Effector memory CD4-positive, alpha-beta T cell (primary cell): ENCODE measurements at regions not wholly inside any gene's neighbourhood (a gene's known extent, or its start where the extent isn't known, plus 50 kb on each side); places are given as distances from the start of the nearest gene placed in this dataset.

Source experiments
- DNase-seq, 3 donors: peaks; one replicate each; pipeline ENCODE4 v3.0.0-alpha.2; 2020
- H3K27ac ChIP-seq: 2 replicates; pipeline ENCODE4 v1.7.0; 2013; ENCODE audit warnings: mild to moderate bottlenecking, low read length, moderate library complexity; ENCODE audit not compliant: insufficient read depth, poor library complexity, severe bottlenecking
- H3K27me3 ChIP-seq: replicated peaks from 2 replicates; pipeline ENCODE4 v1.7.0; 2013; ENCODE audit warnings: mild to moderate bottlenecking, low read length; ENCODE audit not compliant: insufficient read depth, control insufficient read depth, poor library complexity, severe bottlenecking
- H3K36me3 ChIP-seq: 2 replicates; pipeline ENCODE4 v1.7.0; 2013; ENCODE audit warnings: mild to moderate bottlenecking, low read length, moderate library complexity; ENCODE audit not compliant: control insufficient read depth, insufficient read depth
- H3K4me1 ChIP-seq: 2 replicates; pipeline ENCODE4 v1.7.0; 2013; ENCODE audit warnings: low read length, mild to moderate bottlenecking; ENCODE audit not compliant: control insufficient read depth, insufficient read depth, poor library complexity, severe bottlenecking
- H3K4me3 ChIP-seq: 2 replicates; pipeline ENCODE4 v1.7.0; 2013; ENCODE audit warnings: low read length, low read depth, mild to moderate bottlenecking; ENCODE audit not compliant: insufficient read depth, poor library complexity, severe bottlenecking
- H3K9me3 ChIP-seq: 2 replicates; pipeline ENCODE4 v1.7.0; 2013; ENCODE audit warnings: mild to moderate bottlenecking, low read length, moderate library complexity; ENCODE audit not compliant: control insufficient read depth

DNA sequence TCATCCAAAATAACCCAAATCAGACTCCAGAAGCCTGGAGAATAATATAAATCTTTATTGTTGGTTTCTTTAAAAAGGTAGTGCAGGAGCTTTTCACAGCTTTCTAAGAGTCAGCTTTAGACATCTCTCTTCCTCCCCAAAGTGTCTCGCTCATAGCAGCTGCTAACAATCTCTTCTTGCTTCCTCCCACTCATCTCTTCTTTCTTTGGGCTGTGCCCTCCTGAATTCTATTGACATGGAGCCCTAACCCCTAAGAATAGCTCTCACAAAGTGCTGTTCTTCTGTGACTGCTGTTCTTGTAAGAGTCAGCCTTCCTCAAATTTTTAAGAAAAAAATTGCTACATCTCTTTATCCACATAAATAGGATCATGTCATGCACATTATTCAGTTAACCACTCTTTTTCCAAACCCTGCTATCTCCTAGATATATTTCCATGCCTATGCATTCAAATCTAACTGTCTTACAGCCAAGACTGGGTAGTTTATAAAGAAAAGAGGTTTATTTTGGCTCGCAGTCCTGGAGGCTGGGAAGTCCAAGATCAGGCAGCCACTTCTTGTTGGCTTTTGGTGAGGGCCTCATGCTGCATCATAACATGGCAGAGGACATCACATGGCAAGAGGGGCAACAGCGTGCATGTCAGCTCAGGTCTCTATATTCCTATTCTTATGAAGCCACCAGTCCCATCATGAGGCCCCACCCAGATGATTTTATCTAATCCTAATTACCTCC, 301.0 kb upstream of the POU3F1 start:
- Histone ChIP-seq H3K9me3 (peaks cover 6% of the 10 kb centered on the region), H3K4me3 (no peak overlapping the region), H3K4me1 (no peaks in the 10 kb centered on the region), H3K27ac (no peak overlapping the region), H3K36me3 (no peaks in the 10 kb centered on the region), H3K27me3 (peaks cover 6% of the 10 kb centered on the region)
- no peak for DNase-seq

DNA sequence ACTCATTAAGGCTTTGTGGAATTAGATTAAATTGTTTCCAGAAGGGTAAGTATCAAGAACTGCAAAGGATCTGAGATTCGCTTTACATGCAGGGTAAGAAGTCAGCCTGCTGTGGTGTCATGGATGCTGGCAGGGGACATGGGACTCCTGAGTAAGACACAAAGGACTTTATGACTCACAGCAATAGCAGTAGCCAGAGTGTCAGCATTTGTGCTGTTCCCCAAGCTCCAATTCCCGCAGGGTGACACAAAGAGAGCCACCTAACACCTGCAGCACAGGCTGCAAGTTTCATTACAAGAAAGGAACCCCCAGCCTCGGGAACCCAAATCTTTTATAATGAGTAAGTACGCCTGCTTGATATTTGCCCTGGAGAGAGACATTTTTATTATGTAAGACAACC, 298.1 kb upstream of the POU3F1 start:
- Histone ChIP-seq H3K4me3 (no peak overlapping the region), H3K27ac (no peak overlapping the region), H3K27me3 (peaks cover 3% of the 10 kb centered on the region), H3K9me3 (peaks cover 6% of the 10 kb centered on the region), H3K4me1 (no peaks in the 10 kb centered on the region), H3K36me3 (no peaks in the 10 kb centered on the region)
- no peak for DNase-seq

DNA sequence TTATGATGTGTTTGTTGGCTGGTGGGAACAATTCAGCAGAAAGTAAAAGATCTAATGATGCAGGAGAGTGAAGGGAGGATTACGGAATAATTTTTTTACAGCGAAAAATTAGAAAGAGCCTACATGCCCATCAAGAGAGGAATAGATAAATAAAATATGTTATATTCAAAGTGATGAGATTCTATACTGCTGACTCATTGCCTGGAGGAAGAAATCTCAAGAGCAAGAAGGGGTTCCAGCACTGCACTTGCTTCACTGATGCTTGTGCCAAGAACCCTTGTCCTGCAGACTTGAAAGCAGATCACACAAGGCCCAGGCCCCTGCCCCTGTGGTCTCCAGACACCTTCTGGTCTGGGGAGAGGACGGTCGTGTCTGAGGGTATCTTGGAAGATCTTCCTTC, 295.1 kb upstream of the POU3F1 start:
- H3K4me3 ChIP-seq: no peak overlapping the region

DNA sequence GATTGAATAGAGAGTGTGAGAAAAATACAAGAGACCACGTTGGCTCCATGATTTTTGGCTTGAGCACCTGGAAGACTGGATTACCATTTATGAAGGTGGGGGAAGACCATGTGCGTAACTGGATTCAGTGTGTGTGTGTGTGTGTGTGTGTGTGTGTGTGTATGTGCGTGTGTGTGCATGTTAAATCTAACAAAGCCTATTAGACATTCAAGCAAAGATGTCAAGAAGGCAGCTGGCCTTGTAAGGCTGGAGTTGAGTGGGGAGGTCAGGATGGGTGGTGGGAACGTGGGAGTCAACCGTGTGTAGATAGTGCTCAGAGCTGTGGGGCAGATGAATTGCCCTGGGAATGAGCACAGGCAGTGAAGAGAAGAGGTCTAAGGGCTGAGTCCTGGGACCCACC, 293.8 kb upstream of the POU3F1 start:
- Histone ChIP-seq H3K4me1 (no peaks in the 10 kb centered on the region), H3K9me3 (no peaks in the 10 kb centered on the region), H3K27me3 (no peaks in the 10 kb centered on the region), H3K4me3 (no peak overlapping the region), H3K36me3 (no peaks in the 10 kb centered on the region), H3K27ac (no peak overlapping the region)
- no peak for DNase-seq

More for the DNA sequence above, 295.1 kb upstream of the POU3F1 start:
- Histone ChIP-seq H3K9me3 (no peaks in the 10 kb centered on the region), H3K36me3 (no peaks in the 10 kb centered on the region), H3K4me1 (no peaks in the 10 kb centered on the region), H3K27me3 (peaks cover 3% of the 10 kb centered on the region), H3K27ac (no peak overlapping the region)
- no peak for DNase-seq

DNA sequence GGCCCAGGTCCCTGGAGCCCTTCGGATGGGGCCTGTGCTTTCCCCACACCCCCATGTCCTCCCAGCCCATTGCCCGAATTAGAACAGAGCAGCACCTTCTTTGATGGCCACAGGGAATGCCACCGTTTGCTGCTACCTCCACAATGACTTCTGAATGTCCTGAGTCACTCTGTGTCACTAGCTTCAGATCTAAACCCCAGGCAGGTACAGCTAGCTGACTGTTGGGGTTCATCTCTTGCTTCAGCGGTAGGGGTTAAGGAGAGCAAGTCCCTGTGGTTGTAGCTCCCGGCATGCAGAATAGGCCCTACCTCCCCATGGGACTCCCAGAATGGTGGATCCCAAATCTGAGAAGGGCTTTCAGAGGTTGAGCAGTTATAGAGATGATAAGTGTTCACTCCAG, 291.1 kb upstream of the POU3F1 start:
- Histone ChIP-seq H3K4me1 (no peaks in the 10 kb centered on the region), H3K27me3 (no peaks in the 10 kb centered on the region), H3K4me3 (no peak overlapping the region), H3K9me3 (no peaks in the 10 kb centered on the region), H3K27ac (no peak overlapping the region), H3K36me3 (no peaks in the 10 kb centered on the region)
- DNase-seq: no peak

DNA sequence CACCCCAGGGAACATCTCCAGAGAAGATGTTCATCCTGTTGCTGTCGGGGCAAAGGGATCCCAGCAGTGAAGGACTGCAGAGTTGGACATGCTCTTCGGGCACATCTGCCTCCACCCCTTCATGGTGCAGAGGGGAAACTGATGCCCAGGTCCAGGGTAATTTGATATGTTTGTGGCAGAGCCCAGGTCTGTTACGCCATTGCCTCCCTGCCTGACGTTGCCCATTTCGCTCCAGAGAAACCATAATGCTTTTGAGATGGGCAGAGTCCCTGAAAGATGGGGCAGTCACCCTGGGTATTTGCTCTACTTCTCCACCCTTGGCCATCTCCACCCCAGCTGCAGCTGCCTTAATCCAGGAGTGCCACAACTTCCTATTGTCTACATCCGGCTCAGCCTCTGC, 290.4 kb upstream of the POU3F1 start:
- Histone ChIP-seq H3K4me1 (no peaks in the 10 kb centered on the region), H3K27me3 (no peaks in the 10 kb centered on the region), H3K9me3 (no peaks in the 10 kb centered on the region), H3K27ac (no peak overlapping the region), H3K36me3 (no peaks in the 10 kb centered on the region), H3K4me3 (no peak overlapping the region)
- no peak for DNase-seq

DNA sequence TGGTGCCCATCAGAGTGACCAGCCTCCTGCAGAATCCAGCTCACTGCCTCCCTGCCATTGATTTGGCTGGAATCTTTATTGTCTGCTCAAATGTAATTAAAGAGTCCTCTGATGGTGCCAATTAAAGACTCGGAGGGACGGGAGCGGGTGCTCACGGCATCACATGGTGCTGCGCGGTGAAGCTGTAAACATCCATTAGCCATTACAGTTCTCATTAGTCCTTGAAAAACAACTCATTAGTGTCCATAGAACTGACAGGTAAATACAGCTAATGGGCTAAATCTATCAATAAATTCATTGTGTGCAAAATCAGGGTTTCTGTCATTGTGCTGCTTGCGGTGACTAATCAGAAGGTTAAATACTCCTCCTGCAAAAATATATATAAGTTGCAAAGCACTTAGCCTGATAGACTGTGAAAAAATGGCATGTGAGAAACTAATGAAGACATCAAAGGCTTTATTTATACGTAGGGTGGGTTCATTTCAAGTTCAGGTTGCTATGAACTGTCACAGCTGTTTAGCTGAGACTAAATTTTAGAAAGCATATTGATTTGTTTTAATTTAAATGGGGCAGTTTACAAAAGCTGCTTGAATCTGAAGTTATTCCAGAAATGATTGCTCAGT, 289.8 kb upstream of the POU3F1 start:
- Histone ChIP-seq H3K4me3 (no peak overlapping the region), H3K4me1 (no peaks in the 10 kb centered on the region), H3K27me3 (no peaks in the 10 kb centered on the region), H3K27ac (no peak overlapping the region), H3K36me3 (no peaks in the 10 kb centered on the region), H3K9me3 (no peaks in the 10 kb centered on the region)
- DNase-seq: no peak

DNA sequence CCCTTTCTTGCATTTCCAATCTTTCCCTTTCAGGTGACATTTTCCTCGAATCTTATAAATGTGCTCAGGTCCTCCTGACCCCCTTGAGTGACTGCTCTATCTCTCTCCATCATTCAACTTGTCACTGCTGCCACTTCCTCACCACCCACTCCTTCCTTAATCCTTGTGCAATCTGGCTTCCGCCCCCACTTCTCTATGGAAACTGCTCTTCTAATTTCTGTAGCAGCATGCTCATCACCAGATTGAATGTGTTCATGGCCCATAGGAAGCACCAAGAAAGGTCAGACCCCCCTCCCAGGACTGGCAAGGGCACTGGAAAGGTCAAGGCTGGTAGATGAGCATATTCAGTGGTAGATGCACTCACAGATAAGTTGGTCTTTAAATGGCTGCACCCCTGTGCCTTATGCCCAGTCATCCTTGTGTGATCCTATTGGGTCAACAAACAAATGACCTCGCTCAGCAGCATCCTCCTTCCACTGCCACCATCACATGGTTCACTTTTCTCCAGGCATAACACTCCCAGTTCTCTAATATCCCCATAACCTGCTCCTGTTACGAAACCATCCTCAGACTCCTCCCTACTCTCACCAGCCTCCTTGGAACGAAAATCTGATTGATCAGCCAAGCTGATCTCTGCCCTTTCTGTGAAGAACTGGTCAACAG, 288.5 kb upstream of the POU3F1 start:
- Histone ChIP-seq H3K4me3 (no peak overlapping the region), H3K9me3 (no peaks in the 10 kb centered on the region), H3K27ac (no peak overlapping the region), H3K4me1 (no peaks in the 10 kb centered on the region), H3K36me3 (no peaks in the 10 kb centered on the region), H3K27me3 (no peaks in the 10 kb centered on the region)
- no peak for DNase-seq

DNA sequence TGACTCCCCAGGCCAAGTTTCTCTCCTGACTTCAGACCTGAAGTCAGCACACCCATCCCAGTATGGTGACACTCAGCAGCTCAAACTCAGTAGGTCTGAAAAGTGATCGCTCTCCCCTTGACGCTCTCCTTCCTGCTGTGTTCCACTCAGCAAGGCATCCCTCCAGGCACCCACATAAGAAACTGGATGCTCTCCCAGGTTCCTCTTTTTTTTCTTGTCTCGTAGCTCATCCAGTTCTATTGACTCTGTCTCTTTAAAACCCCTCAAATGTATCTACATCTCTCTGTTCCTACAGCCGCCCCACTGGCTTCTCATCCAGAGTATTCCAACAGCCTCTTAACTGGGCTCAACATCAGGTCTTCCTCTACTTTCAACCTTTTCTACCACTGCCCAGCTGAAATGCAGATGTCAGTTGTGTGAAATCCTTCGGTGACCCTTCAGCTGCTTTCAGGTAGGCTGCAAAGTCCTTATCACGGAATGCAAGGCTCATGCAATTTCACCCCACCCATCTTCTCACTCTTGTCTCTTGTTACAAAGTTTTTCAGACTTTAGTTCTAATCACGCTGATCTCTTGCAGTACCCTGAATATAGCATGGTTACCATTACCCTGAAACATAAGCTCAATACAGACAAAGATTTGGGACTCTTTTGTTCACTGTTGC, 286.2 kb upstream of the POU3F1 start:
- no peaks in the 10 kb centered on the region for H3K27me3 ChIP-seq
- no peak for DNase-seq
- no peak overlapping the region for H3K4me3 ChIP-seq
- no peaks in the 10 kb centered on the region for H3K4me1 ChIP-seq
- H3K36me3 ChIP-seq: no peaks in the 10 kb centered on the region
- no peak overlapping the region for H3K27ac ChIP-seq
- H3K9me3 ChIP-seq: no peaks in the 10 kb centered on the region
